ENCODE measurements at regions not wholly inside any gene's neighbourhood (a gene's known extent, or its start where the extent isn't known, plus 50 kb on each side); places are given as distances from the start of the nearest gene placed in this dataset.

DNA sequence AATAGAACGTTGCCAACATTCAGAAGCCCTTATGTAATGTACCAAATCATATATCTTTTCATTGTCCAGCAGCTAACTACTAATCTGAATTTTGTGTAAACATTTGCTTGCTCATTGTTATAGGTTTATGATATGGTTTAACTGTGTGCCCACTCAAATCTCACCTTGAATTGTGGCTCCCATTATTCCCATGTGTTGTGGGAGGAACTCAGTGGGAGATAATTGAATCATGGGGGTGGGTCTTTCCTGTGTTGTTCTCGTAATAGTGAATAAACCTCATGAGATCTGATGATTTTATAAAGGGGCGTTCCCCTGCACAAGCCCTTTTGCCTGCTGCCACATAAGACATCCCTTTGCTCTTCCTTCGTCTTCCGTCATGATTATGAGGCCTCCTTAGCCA is 91.9 kb upstream of the CLVS2 start:
- POLR2A ChIA-PET (ENCODE audit: partially characterized antibody), result no interaction called here
- no peak for FAIRE-seq
- H3K27ac ChIP-seq (ENCODE audit: low read depth, low read length), result no peak overlapping the region
- H3K14ac ChIP-seq (ENCODE audit: insufficient read length), result no peak overlapping the region
- 90% methylated on average over 5 of the region's 5 CpGs; no CpG with 5 or more reads in 1 of the 2 experiments for WGBS, 2 experiments (ENCODE audit: extremely low coverage in 1 of 2, insufficient coverage in 1 of 2, insufficient read length in 1 of 2, insufficient replicate concordance in 2 of 2, low coverage in 1 of 2, low lambda C conversion rate in 2 of 2, missing lambda C conversion rate in 1 of 2)
- no peak overlapping the region for H2BK5ac ChIP-seq (ENCODE audit: low read depth, low read length)
- H2BK12ac ChIP-seq (ENCODE audit: low read depth, low read length), result no peak overlapping the region
- no peak overlapping the region for H3K18ac ChIP-seq (ENCODE audit: extremely low read depth, low read length)
- CTCF ChIA-PET (ENCODE audit: partially characterized antibody), result no interaction called here
- H4K91ac ChIP-seq (replicated peaks; ENCODE audit: insufficient read length, low read length), result no peak overlapping the region
- H3K56ac ChIP-seq (replicated peaks; ENCODE audit: insufficient read length, low read depth, low read length), result no peak overlapping the region
- H2BK15ac ChIP-seq (ENCODE audit: low read length), result no peak overlapping the region
- H3K4me2 ChIP-seq (ENCODE audit: insufficient read depth in 1 of 2, low read depth in 2 of 2, low read length in 2 of 2), result no peak overlapping the region
- no peaks in the 10 kb centered on the region for H4K20me1 ChIP-seq (replicated peaks in 1 of 2; ENCODE audit: control insufficient read depth in 1 of 2, insufficient read depth in 2 of 2, low read length in 2 of 2)
- H2AK5ac ChIP-seq (ENCODE audit: low read depth, low read length), result no peak overlapping the region
- H3K23ac ChIP-seq (ENCODE audit: insufficient read length), result no peak overlapping the region
- no peak overlapping the region for H2AFZ ChIP-seq (ENCODE audit: low read length)
- H4K8ac ChIP-seq (ENCODE audit: extremely low read depth, insufficient read depth, low read length), result no peak overlapping the region
- H3K9ac ChIP-seq (replicated peaks in 1 of 4; ENCODE audit: extremely low read depth in 1 of 4, low read depth in 3 of 4, low read length in 3 of 4), result no peak overlapping the region
- DNase-seq (ENCODE audit: low read depth in 1 of 2, low spot score in 2 of 2), result no peak
- H3K4me1 ChIP-seq (replicated peaks in 1 of 4; ENCODE audit: control insufficient read depth in 3 of 4, insufficient read depth in 4 of 4, low read length in 3 of 4), result no peaks in the 10 kb centered on the region
- H4K5ac ChIP-seq (ENCODE audit: insufficient read length, low read depth, low read length), result no peak overlapping the region
- H3K23me2 ChIP-seq (ENCODE audit: low read depth, low read length), result peaks cover 2% of the 10 kb centered on the region; the same call in 1 of the 2 replicates
- H3K9me3 ChIP-seq (ENCODE audit: insufficient read depth in 2 of 2, low read depth in 1 of 2, low read length in 1 of 2), result no peaks in the 10 kb centered on the region
- H3K79me1 ChIP-seq (ENCODE audit: low read depth, low read length), result no peaks in the 10 kb centered on the region
- H3K4me3 ChIP-seq (ENCODE audit: extremely low read depth in 1 of 4, insufficient read depth in 2 of 4, low read depth in 3 of 4, low read length in 4 of 4), result no peak overlapping the region
- no peaks in the 10 kb centered on the region for H3K27me3 ChIP-seq (replicated peaks in 1 of 4; ENCODE audit: control insufficient read depth in 3 of 4, extremely low read depth in 1 of 4, insufficient read depth in 3 of 4, low read length in 3 of 4)
- no peak overlapping the region for H2BK20ac ChIP-seq (ENCODE audit: low read length)
- no peak overlapping the region for H2BK120ac ChIP-seq (replicated peaks; ENCODE audit: low read depth, low read length)
- no peaks in the 10 kb centered on the region for H3K79me2 ChIP-seq (ENCODE audit: control insufficient read depth in 1 of 2, insufficient read depth in 2 of 2, low read length in 2 of 2)
- no peaks in the 10 kb centered on the region for H3K36me3 ChIP-seq (ENCODE audit: control insufficient read depth in 2 of 4, insufficient read depth in 4 of 4, low read length in 3 of 4)
- H3K4ac ChIP-seq (replicated peaks; ENCODE audit: insufficient read length, low read depth, low read length), result no peak overlapping the region
- TF ChIP-seq SRF (IDR thresholded peaks at IDR 0.05; ENCODE audit: low read depth, low read length) (no peak), TAF7 (optimal IDR thresholded peaks at IDR 0.05; ENCODE audit: borderline replicate concordance, low read depth, low read length) (no peak), SP4 (IDR thresholded peaks at IDR 0.05; ENCODE audit: low read length) (no peak), MAFK (IDR thresholded peaks at IDR 0.05; ENCODE audit: low read depth, low read length) (no peak), CBX5 (IDR thresholded peaks at IDR 0.05; ENCODE audit: low read depth, low read length) (no peak), BACH1 (IDR thresholded peaks at IDR 0.05; ENCODE audit: low read length) (no peak), EZH2 (IDR thresholded peaks at IDR 0.05; ENCODE audit: low read depth, low read length, severe bottlenecking) (no peak), RNF2 (IDR thresholded peaks at IDR 0.05; ENCODE audit: borderline replicate concordance, low read depth, low read length, missing control alignments, poor library complexity, severe bottlenecking) (no peak), SP2 (IDR thresholded peaks at IDR 0.05; ENCODE audit: low read length) (no peak), POLR2A (IDR thresholded peaks at IDR 0.05; ENCODE audit: control extremely low read depth in 1 of 2, low read depth in 2 of 2, low read length in 2 of 2) (no peak), GABPA (IDR thresholded peaks at IDR 0.05; ENCODE audit: borderline replicate concordance, insufficient read depth, low read length) (no peak), YY1 (IDR thresholded peaks at IDR 0.05; ENCODE audit: low read depth, low read length) (no peak), CTCF (IDR thresholded peaks at IDR 0.05; ENCODE audit: control extremely low read depth in 1 of 3, insufficient read depth in 1 of 3, low read depth in 1 of 3, low read length in 3 of 3) (no peak)

Measured in H1 (cell line).